PC-9 (cell line): ENCODE measurements at regions not wholly inside any gene's neighbourhood (a gene's known extent, or its start where the extent isn't known, plus 50 kb on each side); places are given as distances from the start of the nearest gene placed in this dataset.

ENCODE experiments used
- BruUV-seq: library from RNA; stranded (reverse); fragments of 400-500 nt; replicated peaks from 2 replicates; lab custom pipeline; 2021; lab: Mats Ljungman, UMichigan
- CTCF ChIA-PET: fragments of 300-600 bp; sonication (Branson Sonifier 250); formaldehyde crosslinking; loops from one replicate; lab custom pipeline; 2022; ENCODE audit warnings: antibody characterized with exemption; lab: Charles Lee
- POLR2A ChIA-PET: fragments of 300-600 bp; sonication (Branson Sonifier 250); formaldehyde crosslinking; loops from one replicate; lab custom pipeline; 2022; ENCODE audit warnings: antibody characterized with exemption; ENCODE audit not compliant: unreplicated experiment; lab: Charles Lee
- DNase-seq, 2 experiments: peaks; one replicate each; pipeline versions ENCODE4 v3.0.0 to v3.0.0-alpha.2; 2015 to 2022; ENCODE audit warnings: mixed read lengths in 1 of 2
- H2AFZ ChIP-seq: fragments of 200-600 bp; sonication (generic); 2 replicates; pipeline ENCODE4 v1.8.1; 2017; ENCODE audit warnings: antibody characterized with exemption
- H3F3A ChIP-seq: fragments of 200-600 bp; sonication (generic); 2 replicates; pipeline ENCODE4 v1.8.1; 2017; ENCODE audit warnings: antibody characterized with exemption, mild to moderate bottlenecking, low read depth; ENCODE audit not compliant: insufficient read depth
- H3K27ac ChIP-seq: fragments of 200-600 bp; sonication (generic); 2 replicates; pipeline ENCODE4 v1.6.1; 2016; ENCODE audit warnings: mixed run types
- H3K27me3 ChIP-seq: fragments of 200-600 bp; sonication (generic); 2 replicates; pipeline ENCODE4 v1.6.1; 2016; ENCODE audit warnings: low read depth, mixed run types; ENCODE audit not compliant: insufficient read depth
- H3K36me3 ChIP-seq: fragments of 200-600 bp; sonication (generic); 2 replicates; pipeline ENCODE4 v1.6.1; 2016; ENCODE audit warnings: low read depth, mixed run types
- H3K4me1 ChIP-seq: fragments of 200-600 bp; sonication (generic); replicated peaks from 2 replicates; pipeline ENCODE4 v1.6.1; 2016; ENCODE audit warnings: mixed run types; ENCODE audit not compliant: insufficient read depth
- H3K4me2 ChIP-seq: fragments of 200-600 bp; sonication (generic); 2 replicates; pipeline ENCODE4 v1.6.1; 2017; ENCODE audit warnings: mixed run types
- H3K4me3 ChIP-seq: fragments of 200-600 bp; sonication (generic); 2 replicates; pipeline ENCODE4 v1.6.1; 2016; ENCODE audit warnings: mixed run types
- H3K79me2 ChIP-seq: fragments of 200-600 bp; sonication (generic); 2 replicates; pipeline ENCODE4 v1.6.1; 2017; ENCODE audit warnings: low read depth, mixed run types
- H3K9me2 ChIP-seq: fragments of 200-600 bp; sonication (generic); 2 replicates; pipeline ENCODE4 v1.8.1; 2017; ENCODE audit warnings: mild to moderate bottlenecking; ENCODE audit not compliant: insufficient read depth
- H3K9me3 ChIP-seq: fragments of 200-600 bp; sonication (generic); 2 replicates; pipeline ENCODE4 v1.8.1; 2016; ENCODE audit warnings: low read depth; ENCODE audit not compliant: insufficient read depth
- H4K20me1 ChIP-seq: fragments of 200-600 bp; sonication (generic); 2 replicates; pipeline ENCODE4 v1.8.1; 2017; ENCODE audit not compliant: insufficient read depth
- EZH2 ChIP-seq: fragments of 200-600 bp; sonication (generic); IDR thresholded peaks from 2 replicates; pipeline ENCODE4 v1.8.0; 2017; ENCODE audit warnings: antibody characterized with exemption, low read depth
- intact Hi-C: fragments of 100-400 bp; cut with micrococcal nuclease; formaldehyde crosslinking; loops from one replicate; pipeline ENCODE4 v1.10.0; 2022; ENCODE audit not compliant: unreplicated experiment
- TF ChIP-seq, protein P1 (sequence below): fragments of 200-600 bp; sonication (generic); conservative IDR thresholded peaks from 2 replicates; pipeline ENCODE4 v1.6.1; 2017; ENCODE audit warnings: mixed run types, antibody characterized with exemption, mild to moderate bottlenecking, moderate library complexity

DNA sequence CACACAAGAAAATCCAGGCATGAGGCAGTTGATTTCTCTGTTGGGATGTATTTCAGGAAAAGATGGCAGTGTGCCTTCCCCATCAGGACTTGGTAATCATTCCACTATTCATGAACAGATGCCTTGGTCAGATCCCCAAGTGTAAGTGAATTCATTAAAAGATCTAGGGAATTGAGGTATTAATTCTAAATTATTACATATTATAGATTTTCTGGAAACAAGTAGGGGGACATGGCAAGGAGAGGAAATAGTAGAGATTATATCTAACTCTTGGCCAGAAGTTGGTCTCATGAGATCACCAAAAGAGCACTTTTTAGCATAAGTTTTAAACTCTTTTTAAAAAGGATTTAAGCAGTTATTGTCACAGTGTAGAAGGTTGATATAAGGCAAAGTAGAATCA, 74.4 kb upstream of the MDFIC2 start:
- Histone ChIP-seq H2AFZ (no peak overlapping the region), H3K4me3 (no peak overlapping the region), H4K20me1 (no peaks in the 10 kb centered on the region), H3K4me2 (no peak overlapping the region), H3K36me3 (no peaks in the 10 kb centered on the region), H3K4me1 (no peaks in the 10 kb centered on the region), H3K9me2 (no peaks in the 10 kb centered on the region), H3K9me3 (no peaks in the 10 kb centered on the region), H3K79me2 (no peaks in the 10 kb centered on the region), H3K27ac (no peak overlapping the region), H3F3A (no peaks in the 10 kb centered on the region), H3K27me3 (no peaks in the 10 kb centered on the region)
- BruUV-seq: no TSS peak
- TF ChIP-seq, protein P1, sequence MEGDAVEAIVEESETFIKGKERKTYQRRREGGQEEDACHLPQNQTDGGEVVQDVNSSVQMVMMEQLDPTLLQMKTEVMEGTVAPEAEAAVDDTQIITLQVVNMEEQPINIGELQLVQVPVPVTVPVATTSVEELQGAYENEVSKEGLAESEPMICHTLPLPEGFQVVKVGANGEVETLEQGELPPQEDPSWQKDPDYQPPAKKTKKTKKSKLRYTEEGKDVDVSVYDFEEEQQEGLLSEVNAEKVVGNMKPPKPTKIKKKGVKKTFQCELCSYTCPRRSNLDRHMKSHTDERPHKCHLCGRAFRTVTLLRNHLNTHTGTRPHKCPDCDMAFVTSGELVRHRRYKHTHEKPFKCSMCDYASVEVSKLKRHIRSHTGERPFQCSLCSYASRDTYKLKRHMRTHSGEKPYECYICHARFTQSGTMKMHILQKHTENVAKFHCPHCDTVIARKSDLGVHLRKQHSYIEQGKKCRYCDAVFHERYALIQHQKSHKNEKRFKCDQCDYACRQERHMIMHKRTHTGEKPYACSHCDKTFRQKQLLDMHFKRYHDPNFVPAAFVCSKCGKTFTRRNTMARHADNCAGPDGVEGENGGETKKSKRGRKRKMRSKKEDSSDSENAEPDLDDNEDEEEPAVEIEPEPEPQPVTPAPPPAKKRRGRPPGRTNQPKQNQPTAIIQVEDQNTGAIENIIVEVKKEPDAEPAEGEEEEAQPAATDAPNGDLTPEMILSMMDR: no peak
- no peak for TF ChIP-seq EZH2
- POLR2A ChIA-PET: no interaction called here
- CTCF ChIA-PET: no interaction called here
- no peak for DNase-seq
- intact Hi-C loops: no loop called here

DNA sequence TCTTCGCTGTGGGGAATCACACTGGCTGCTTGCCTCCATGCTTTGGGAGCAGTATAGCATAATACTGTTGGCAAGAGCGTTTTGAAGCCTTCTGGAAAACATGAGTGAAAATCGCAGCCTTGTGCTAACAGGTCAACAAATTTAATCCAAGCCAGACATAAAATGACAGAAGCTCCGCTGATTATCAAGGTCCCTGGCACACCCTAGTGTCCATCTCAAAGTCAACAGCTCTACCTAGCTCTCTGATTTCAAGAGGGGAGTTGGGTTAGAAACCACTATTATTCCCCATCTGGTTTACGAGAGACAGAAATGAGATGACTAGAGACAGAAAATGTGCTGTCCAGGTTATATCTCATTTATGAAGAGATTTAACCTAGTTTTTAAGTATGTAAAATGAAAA, 73.6 kb upstream of the MDFIC2 start:
- ChIA-PET POLR2A (no interaction called here), CTCF (no interaction called here)
- no peak overlapping the region for H3K27ac ChIP-seq
- no peaks in the 10 kb centered on the region for H3K79me2 ChIP-seq
- H3K27me3 ChIP-seq: no peaks in the 10 kb centered on the region
- no peak overlapping the region for H3K4me2 ChIP-seq
- no TSS peak for BruUV-seq
- H4K20me1 ChIP-seq: no peaks in the 10 kb centered on the region
- no peaks in the 10 kb centered on the region for H3K9me3 ChIP-seq
- intact Hi-C loops: no loop called here
- DNase-seq: no peak
- H3K9me2 ChIP-seq: no peaks in the 10 kb centered on the region
- no peak overlapping the region for H2AFZ ChIP-seq
- TF ChIP-seq, protein P1: no peak
- TF ChIP-seq EZH2: no peak
- no peak overlapping the region for H3K4me3 ChIP-seq
- H3K4me1 ChIP-seq: no peaks in the 10 kb centered on the region
- H3K36me3 ChIP-seq: no peaks in the 10 kb centered on the region
- H3F3A ChIP-seq: no peaks in the 10 kb centered on the region

DNA sequence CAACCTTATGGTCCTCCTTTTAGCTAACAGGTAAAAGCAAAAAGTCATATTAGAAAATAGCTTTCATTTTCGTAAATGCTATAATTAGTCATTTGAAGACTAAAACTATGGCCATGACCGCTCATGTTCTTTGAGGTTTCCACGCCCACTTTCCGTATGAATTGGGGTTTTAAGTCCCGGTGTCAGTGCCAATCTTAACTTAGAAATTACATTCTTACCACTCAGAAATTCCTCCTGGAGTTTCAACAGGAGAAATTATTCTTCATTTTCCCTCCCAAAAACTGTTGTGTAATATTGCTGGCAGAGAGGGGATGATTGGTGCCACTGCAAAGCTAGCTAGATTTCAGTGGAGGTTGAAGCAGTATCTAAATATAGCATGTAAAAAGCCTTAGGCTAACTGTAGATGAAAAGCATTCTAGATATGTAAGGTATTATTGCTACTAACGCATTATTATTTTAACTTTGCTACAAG, 71.0 kb upstream of the MDFIC2 start:
- H3K79me2 ChIP-seq: no peaks in the 10 kb centered on the region
- no peaks in the 10 kb centered on the region for H3K27me3 ChIP-seq
- CTCF ChIA-PET: no interaction called here
- H3K9me3 ChIP-seq: no peaks in the 10 kb centered on the region
- H3K9me2 ChIP-seq: no peaks in the 10 kb centered on the region
- no peak overlapping the region for H3K4me3 ChIP-seq
- intact Hi-C loops: no loop called here
- POLR2A ChIA-PET: no interaction called here
- no peaks in the 10 kb centered on the region for H3K36me3 ChIP-seq
- no peaks in the 10 kb centered on the region for H4K20me1 ChIP-seq
- BruUV-seq: no TSS peak
- H3F3A ChIP-seq: no peaks in the 10 kb centered on the region
- H3K4me2 ChIP-seq: no peak overlapping the region
- H3K27ac ChIP-seq: no peak overlapping the region
- H2AFZ ChIP-seq: no peak overlapping the region
- DNase-seq: no peak
- TF ChIP-seq EZH2: no peak
- TF ChIP-seq, protein P1: no peak
- no peaks in the 10 kb centered on the region for H3K4me1 ChIP-seq
